ENCODE measurements at regions not wholly inside any gene's neighbourhood (a gene's known extent, or its start where the extent isn't known, plus 50 kb on each side); places are given as distances from the start of the nearest gene placed in this dataset.

GRCh38 chr2:188916736-188917135 lies 57.4 kb upstream of the COL3A1 start:
- no peaks in the 10 kb centered on the region for H3K36me3 ChIP-seq (replicated peaks in 1 of 2; ENCODE audit: control insufficient read depth in 1 of 2, insufficient read depth in 2 of 2, low read length in 1 of 2)
- no peaks in the 10 kb centered on the region for H3K27me3 ChIP-seq (ENCODE audit: insufficient read depth)
- no peak for DNase-seq
- ChIA-PET POLR2A (no interaction called here), CTCF (no interaction called here)
- H3K27ac ChIP-seq (ENCODE audit: low read depth in 2 of 2, low read length in 1 of 2): no peak overlapping the region
- no peaks in the 10 kb centered on the region for H3K79me2 ChIP-seq (ENCODE audit: insufficient read depth)
- H3K9ac ChIP-seq: no peak overlapping the region
- no peak overlapping the region for H3K4me3 ChIP-seq (ENCODE audit: low read depth in 2 of 2, low read length in 1 of 2)
- H3K9me3 ChIP-seq: no peaks in the 10 kb centered on the region
- no peak overlapping the region for H3K4me2 ChIP-seq
- H3K4me1 ChIP-seq (ENCODE audit: control insufficient read depth in 1 of 2, insufficient read depth in 2 of 2, low read depth in 1 of 2, low read length in 1 of 2): no peaks in the 10 kb centered on the region
- H3F3A ChIP-seq (replicated peaks; ENCODE audit: insufficient read depth): no peaks in the 10 kb centered on the region
- no peaks in the 10 kb centered on the region for H3K9me2 ChIP-seq
- H4K20me1 ChIP-seq (ENCODE audit: insufficient read depth): no peaks in the 10 kb centered on the region
- H2AFZ ChIP-seq (ENCODE audit: low read depth): no peak overlapping the region
- TF ChIP-seq NFIC (IDR thresholded peaks at IDR 0.05; ENCODE audit: borderline replicate concordance) (no peak), MXI1 (IDR thresholded peaks at IDR 0.05; ENCODE audit: low read depth, low read length) (no peak), TEAD4 (IDR thresholded peaks at IDR 0.05; ENCODE audit: borderline replicate concordance, insufficient read depth) (no peak), FOSL2 (IDR thresholded peaks at IDR 0.05; ENCODE audit: borderline replicate concordance, low read depth) (no peak), RXRA (IDR thresholded peaks at IDR 0.05; ENCODE audit: borderline replicate concordance, low read depth) (no peak), TCF12 (IDR thresholded peaks at IDR 0.05) (no peak), RAD21 (IDR thresholded peaks at IDR 0.05; ENCODE audit: low read length) (no peak)

DNA sequence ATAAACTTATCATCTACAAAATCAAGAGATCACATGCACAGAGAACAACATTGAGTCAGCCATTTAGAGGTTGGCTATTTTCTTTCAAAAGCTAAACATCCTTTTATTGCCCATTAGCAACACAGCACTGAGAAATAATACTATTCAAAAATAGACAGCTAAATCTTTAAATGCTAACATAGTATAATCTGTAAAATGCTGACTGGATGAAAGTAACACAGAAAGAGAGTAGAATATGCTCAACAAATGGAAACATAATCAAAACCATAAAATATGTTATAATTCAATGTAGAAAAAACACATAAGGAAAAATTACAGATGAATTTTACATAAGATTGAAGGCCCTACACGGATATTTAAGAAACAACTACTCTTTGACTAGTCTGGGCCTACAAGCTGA lies 56.5 kb upstream of the COL3A1 start:
- ChIA-PET CTCF (no interaction called here), POLR2A (no interaction called here)
- H3K9me2 ChIP-seq: no peaks in the 10 kb centered on the region
- no peak overlapping the region for H3K4me3 ChIP-seq (ENCODE audit: low read depth in 2 of 2, low read length in 1 of 2)
- no peaks in the 10 kb centered on the region for H4K20me1 ChIP-seq (ENCODE audit: insufficient read depth)
- DNase-seq: no peak
- no peaks in the 10 kb centered on the region for H3K9me3 ChIP-seq
- no peaks in the 10 kb centered on the region for H3K36me3 ChIP-seq (replicated peaks in 1 of 2; ENCODE audit: control insufficient read depth in 1 of 2, insufficient read depth in 2 of 2, low read length in 1 of 2)
- no peaks in the 10 kb centered on the region for H3K4me1 ChIP-seq (ENCODE audit: control insufficient read depth in 1 of 2, insufficient read depth in 2 of 2, low read depth in 1 of 2, low read length in 1 of 2)
- no peak overlapping the region for H2AFZ ChIP-seq (ENCODE audit: low read depth)
- H3K9ac ChIP-seq: no peak overlapping the region
- no peaks in the 10 kb centered on the region for H3K79me2 ChIP-seq (ENCODE audit: insufficient read depth)
- H3F3A ChIP-seq (replicated peaks; ENCODE audit: insufficient read depth): no peaks in the 10 kb centered on the region
- WGBS (ENCODE audit: low lambda C conversion rate): 89% methylated on average over 1 of the region's 1 CpG
- TF ChIP-seq JUND (IDR thresholded peaks at IDR 0.05) (no peak), RAD21 (IDR thresholded peaks at IDR 0.05; ENCODE audit: low read length) (no peak), RXRA (IDR thresholded peaks at IDR 0.05; ENCODE audit: borderline replicate concordance, low read depth) (no peak)
- H3K27me3 ChIP-seq (ENCODE audit: insufficient read depth): no peaks in the 10 kb centered on the region
- no peak overlapping the region for H3K4me2 ChIP-seq
- no peak overlapping the region for H3K27ac ChIP-seq (ENCODE audit: low read depth in 2 of 2, low read length in 1 of 2)

- POLR2A ChIA-PET: no interaction called here
- H3K27me3 ChIP-seq (ENCODE audit: insufficient read depth): no peaks in the 10 kb centered on the region
Observed at GRCh38 chr2:188919824-188920223, 54.3 kb upstream of the COL3A1 start.

More at GRCh38 chr2:188919824-188920223, 54.3 kb upstream of the COL3A1 start:
- Histone ChIP-seq H3K9me3 (no peaks in the 10 kb centered on the region), H3K4me3 (ENCODE audit: low read depth in 2 of 2, low read length in 1 of 2) (no peak overlapping the region), H3K27ac (ENCODE audit: low read depth in 2 of 2, low read length in 1 of 2) (no peak overlapping the region), H3K4me2 (no peak overlapping the region), H4K20me1 (ENCODE audit: insufficient read depth) (no peaks in the 10 kb centered on the region), H3K36me3 (replicated peaks in 1 of 2; ENCODE audit: control insufficient read depth in 1 of 2, insufficient read depth in 2 of 2, low read length in 1 of 2) (no peaks in the 10 kb centered on the region), H3K79me2 (ENCODE audit: insufficient read depth) (no peaks in the 10 kb centered on the region), H2AFZ (ENCODE audit: low read depth) (no peak overlapping the region), H3F3A (replicated peaks; ENCODE audit: insufficient read depth) (no peaks in the 10 kb centered on the region), H3K4me1 (ENCODE audit: control insufficient read depth in 1 of 2, insufficient read depth in 2 of 2, low read depth in 1 of 2, low read length in 1 of 2) (no peaks in the 10 kb centered on the region), H3K9ac (no peak overlapping the region), H3K9me2 (no peaks in the 10 kb centered on the region)
- 90% methylated on average over 2 of the region's 2 CpGs for WGBS (ENCODE audit: low lambda C conversion rate)
- CTCF ChIA-PET: no interaction called here
- no peak for TF ChIP-seq FOXM1 (IDR thresholded peaks at IDR 0.05; ENCODE audit: low read depth)
- no peak for TF ChIP-seq RFX5 (IDR thresholded peaks at IDR 0.05; ENCODE audit: low read length)
- TF ChIP-seq MXI1 (IDR thresholded peaks at IDR 0.05; ENCODE audit: low read depth, low read length): no peak
- TF ChIP-seq NRF1 (IDR thresholded peaks at IDR 0.05; ENCODE audit: low read depth, low read length): no peak
- TF ChIP-seq GABPA (IDR thresholded peaks at IDR 0.05; ENCODE audit: low read depth): no peak
- no peak for TF ChIP-seq JUND (IDR thresholded peaks at IDR 0.05)
- TF ChIP-seq TCF12 (IDR thresholded peaks at IDR 0.05): no peak
- no peak for TF ChIP-seq ELF1 (IDR thresholded peaks at IDR 0.05)
- no peak for TF ChIP-seq SIN3A (IDR thresholded peaks at IDR 0.05; ENCODE audit: borderline replicate concordance, low read depth, low read length)
- no peak for TF ChIP-seq EP300 (IDR thresholded peaks at IDR 0.05; ENCODE audit: borderline replicate concordance in 1 of 2, low read depth in 1 of 2, low read length in 1 of 2)
- no peak for DNase-seq

Measured in SK-N-SH (cell line).